Amniotic epithelial cell (primary cell): ENCODE measurements at regions not wholly inside any gene's neighbourhood (a gene's known extent, or its start where the extent isn't known, plus 50 kb on each side); places are given as distances from the start of the nearest gene placed in this dataset.

ENCODE experiments used
- DNase-seq: peaks from one replicate; pipeline ENCODE4 v3.0.0-alpha.2; 2010; ENCODE audit warnings: low read depth

DNA sequence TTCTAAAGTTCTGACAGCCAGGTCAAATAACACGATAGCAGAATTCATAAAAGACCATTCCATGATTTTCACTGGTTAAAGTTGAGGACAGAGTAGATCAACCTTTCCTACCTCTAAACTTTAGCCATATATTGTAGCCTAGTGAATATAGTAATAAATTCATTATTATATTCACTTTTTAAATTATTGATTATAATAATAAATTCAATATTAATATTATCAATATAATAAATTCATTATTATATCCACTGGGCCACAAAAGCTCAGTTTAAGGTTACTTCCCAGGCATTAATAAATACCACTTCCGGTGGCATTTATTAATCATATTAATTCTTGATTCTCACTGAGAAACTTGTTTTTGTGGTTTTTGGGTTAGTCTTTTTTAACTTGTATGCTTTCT is 85.7 kb upstream of the GPC6 start:
- no peak for DNase-seq

DNA sequence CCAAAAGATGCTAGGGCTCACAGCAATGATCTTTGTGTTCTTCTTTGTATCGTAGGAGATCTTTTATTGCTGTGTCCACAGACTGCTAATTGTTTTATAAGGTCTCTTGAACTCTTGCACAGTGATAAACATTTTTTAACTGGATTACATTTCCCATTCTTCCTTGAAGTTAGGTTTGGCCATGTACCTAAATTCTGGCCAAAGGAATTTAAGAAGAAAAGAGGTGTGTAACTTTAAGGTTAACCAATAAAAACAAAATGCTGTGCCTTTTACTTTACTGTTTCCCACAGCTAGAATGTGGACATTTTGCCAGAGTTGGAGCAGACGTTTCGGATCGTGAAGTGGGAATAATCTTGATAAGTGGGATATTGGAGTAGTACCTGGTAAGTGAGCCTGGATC is 82.6 kb upstream of the GPC6 start:
- no peak for DNase-seq

DNA sequence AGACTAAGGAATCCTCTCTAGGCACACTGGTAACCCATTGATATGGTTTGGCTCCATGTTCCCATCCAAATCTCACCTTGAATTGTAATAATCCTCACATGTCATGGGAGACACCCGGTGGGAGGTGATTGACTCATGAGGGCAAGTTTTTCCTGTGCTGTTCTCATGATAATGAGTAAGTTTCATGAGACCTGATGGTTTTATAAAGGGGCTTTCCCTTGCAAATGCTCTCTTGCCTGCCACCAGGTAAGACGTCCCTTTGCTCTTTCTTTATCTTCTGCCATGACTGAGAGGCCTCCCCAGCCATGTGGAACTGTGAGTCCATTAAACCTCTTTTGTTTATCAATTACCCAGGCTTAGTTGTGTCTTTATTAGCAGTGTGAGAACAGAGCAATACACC is 81.4 kb upstream of the GPC6 start:
- no peak for DNase-seq

DNA sequence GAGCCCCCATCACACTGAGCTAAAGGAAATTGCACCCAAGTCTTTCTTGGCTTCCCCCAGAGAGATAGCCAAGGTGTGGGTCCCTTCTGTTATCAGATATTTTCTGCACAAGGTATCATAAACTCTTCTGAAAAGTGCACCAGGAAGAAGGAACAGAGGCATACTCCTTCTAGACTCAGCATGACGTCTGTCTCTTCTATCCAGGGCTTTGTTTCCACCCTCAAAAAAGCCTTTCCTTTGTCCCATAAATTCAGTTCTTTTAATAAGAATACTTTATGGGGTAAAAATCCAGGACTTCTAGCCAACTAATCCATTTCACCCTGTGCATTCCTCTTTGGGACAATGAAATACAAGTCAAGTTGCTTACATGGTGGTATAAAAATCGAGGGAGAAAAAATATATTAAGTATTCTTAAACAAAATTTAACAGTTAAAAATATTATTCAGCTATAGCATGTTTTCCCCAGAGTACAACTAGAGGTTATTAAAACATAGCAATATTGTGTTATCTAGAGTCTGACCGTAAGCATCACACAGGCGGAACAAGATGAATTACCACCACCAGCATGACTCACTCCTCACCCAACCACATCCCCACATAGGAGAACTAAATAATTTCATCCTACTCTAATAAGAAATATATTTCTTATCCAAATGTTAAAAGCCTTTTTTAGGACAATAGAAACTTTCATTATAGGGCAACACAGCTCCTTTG is 79.9 kb upstream of the GPC6 start:
- peak; percentile 95 for DNase-seq

DNA sequence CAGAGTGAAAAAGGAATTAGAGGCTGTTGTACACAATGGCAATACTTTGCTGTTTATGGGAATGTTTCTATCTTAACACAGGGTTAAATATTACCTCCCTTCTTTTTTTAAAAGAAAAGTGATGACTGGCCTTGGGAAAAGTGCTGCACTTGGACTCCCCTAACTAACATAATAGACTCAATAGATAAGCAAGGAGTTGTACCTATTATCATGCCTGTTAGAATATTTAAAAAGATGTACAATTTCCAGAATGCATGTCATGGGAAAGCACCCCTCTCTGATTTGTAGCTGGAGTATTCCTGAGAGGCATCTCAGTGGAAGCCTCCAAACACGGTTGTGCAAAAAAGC is 79.3 kb upstream of the GPC6 start:
- DNase-seq: peak; percentile 60

DNA sequence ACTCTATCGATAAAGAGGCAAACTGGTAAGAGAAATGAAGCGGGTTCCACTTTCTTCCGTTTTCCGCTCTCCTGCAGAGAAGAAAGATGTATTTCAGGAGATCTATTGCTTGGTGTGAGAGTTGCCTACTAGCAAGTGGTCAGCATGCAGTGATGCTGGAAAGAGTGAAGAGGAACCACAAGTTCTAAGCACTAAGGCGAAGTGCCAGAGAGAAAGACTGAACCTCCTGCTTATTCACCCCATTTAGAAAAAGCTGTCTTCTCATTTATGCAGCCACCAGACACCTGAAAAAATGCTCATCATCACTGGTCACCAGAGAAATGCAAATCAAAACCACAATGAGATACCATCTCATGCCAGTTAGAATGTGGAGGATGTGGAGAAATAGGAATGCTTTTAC is 78.7 kb upstream of the GPC6 start:
- DNase-seq: no peak

DNA sequence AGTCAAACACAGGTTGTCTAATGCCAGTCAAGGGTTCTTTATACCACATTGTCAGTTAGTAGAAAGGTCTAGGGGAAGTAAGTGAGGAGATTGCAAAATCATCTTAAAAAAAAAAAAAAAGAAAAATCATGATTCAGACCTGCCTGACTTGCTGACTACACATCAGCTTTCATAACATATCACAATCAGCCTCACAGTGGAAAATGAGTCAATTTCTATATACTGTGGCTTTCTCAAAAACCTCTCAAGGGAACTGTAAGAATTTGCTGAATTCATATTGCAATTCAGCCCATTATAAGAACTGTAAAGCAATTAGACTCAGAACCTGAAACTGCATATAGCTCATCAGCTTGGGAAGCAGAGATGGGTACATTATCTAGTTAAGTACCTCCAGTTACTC is 75.3 kb upstream of the GPC6 start:
- DNase-seq: peak; percentile 95

DNA sequence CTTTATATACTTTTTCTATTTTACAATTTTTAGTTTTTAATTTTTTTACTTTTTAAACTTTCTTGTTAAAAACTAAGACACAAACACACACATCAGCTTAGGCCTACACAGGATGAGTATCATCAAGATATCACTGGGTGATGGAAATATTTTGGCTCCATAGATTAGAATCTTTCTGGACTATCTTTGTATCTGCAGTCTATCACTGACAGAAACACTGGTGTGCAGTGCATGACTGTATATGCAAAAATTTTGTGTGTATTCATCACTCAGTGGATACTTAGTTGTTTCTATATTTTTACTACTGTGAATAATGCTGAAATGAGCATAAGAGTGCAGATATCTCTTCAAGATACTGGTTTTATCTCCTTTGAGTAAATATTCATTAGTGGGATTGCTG is 68.0 kb upstream of the GPC6 start:
- peak; percentile 45 for DNase-seq

DNA sequence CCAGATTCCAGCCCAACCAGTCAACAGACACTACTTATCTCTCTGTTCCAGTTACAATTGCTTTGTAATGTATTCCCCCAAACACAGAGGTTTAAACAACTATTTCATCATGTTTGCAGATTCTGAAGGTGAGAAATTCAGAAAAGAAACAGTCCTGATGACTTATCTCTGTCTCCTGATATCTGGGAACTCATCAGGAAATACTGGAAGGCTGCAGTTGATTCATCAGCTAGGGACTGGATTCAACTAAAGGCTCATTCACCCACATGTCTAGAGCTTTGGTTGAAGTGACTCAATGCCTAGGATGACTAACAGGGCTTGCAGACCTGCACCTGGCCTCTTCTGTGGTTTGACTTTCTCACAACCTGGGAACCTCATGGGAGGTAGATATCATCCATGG is 56.6 kb upstream of the GPC6 start:
- DNase-seq: peak; percentile 99

DNA sequence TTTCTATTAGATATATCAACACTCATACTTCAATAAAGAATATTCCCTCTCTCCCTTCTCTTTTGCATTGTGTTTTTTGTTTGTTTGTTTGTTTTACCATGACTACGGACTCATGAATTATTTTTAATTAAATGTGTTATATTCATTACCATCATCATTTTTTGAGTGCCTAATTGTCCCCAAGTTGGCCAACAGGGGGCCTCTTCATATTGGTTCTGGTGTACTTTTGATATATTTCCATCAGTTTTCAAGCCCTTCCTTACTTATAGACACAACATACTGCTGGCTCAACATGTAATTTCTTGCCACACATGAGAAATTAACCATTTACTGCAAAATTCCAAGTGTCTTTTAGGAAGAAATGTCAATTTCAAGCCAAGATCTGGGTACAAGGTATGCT is 54.5 kb upstream of the GPC6 start:
- DNase-seq: no peak

DNA sequence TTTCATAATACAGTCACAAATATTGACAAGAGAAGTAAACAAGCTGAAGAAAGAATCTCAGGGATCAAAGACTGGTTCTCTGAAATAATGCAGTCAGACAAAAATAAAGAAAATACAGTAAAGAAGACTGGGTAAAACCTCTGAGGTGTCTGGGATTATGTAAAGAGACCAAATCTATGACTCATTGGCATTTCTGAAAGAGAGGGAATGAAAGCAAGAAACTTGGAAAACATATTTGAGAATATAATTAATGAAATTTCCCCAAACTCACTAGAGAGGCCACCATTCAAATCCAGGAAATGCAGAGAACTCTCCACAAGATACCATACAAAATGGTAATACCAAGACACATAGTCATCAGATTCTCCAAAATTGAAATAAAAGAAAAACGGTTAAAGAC is 53.0 kb upstream of the GPC6 start:
- peak; percentile 22 for DNase-seq

DNA sequence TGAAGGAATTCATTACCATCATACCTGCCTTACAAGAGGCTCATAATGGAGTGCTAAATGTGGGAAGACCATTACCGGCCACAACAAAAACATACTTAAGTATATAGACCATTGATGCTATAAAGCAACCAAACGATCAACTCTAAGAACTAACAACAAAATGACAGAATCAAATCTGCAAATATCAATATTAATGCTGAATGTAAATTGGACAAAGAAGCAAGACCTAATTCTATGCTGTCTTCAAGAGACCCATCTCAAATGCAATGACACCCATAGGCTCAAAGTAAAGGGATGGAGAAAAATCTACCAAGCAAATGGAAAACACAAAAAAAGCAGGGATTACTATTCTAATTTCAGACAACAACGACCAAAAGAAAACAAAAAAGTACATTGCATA is 52.3 kb upstream of the GPC6 start:
- DNase-seq: no peak
